K562 (cell line): ENCODE measurements at regions not wholly inside any gene's neighbourhood (a gene's known extent, or its start where the extent isn't known, plus 50 kb on each side); places are given as distances from the start of the nearest gene placed in this dataset.

Experiments used
- ATAC-seq: fragments of 200-7000 bp; cut with Tn5 transposase; 3 replicates; pipeline ENCODE4 v1.9.1; 2020; ENCODE audit warnings: moderate library complexity
- BruUV-seq: library from RNA; stranded (reverse); fragments of 400-500 nt; replicated peaks from 2 replicates; lab custom pipeline; 2021; lab: Mats Ljungman, UMichigan
- CTCF ChIA-PET: fragments of 300-600 bp; formaldehyde crosslinking; extraction: SDS; loops from one replicate; lab custom pipeline; 2021; ENCODE audit warnings: low intra/inter-chr PET ratio; lab: Yijun Ruan, JAX
- POLR2A ChIA-PET: fragments of 300-600, 350-650 bp; sonication (Branson Sonifier 250); formaldehyde crosslinking; extraction: SDS; loops from one replicate; lab custom pipeline; 2021; ENCODE audit warnings: antibody characterized with exemption, inconsistent platforms; lab: Yijun Ruan, JAX
- DNase-seq, 4 experiments: peaks; one replicate each; pipeline versions ENCODE4 v3.0.0 to v3.0.0-alpha.2; 2011 to 2018; ENCODE audit warnings: low spot score in 3 of 4, mixed read lengths in 3 of 4; ENCODE audit errors: extremely low read depth in 1 of 4
- FAIRE-seq: peaks from 2 replicates; lab custom pipeline; 2011; peaks lifted over from hg19 to GRCh38; lab: Jason Lieb, UNC
- H2AFZ ChIP-seq: 2 replicates; pipeline ENCODE4 v1.6.0; 2011; ENCODE audit warnings: low read depth, low read length, control low read depth, inconsistent platforms
- H3K27ac ChIP-seq: fragments of 200-600 bp; 3 replicates; pipeline ENCODE4 v1.8.0; 2011; ENCODE audit warnings: low read depth, mild to moderate bottlenecking, control low read depth, inconsistent platforms, low read length, moderate library complexity, mixed read lengths; ENCODE audit errors: extremely low read depth
- H3K27me3 ChIP-seq, 2 experiments: fragments of 300-600 bp in 1 of 2; 2 replicates in 1 of 2; 3 replicates in 1 of 2; pipeline versions ENCODE4 v1.6.0 to v1.8.0; 2011; ENCODE audit warnings: inconsistent platforms in 2 of 2, low read length in 2 of 2, mild to moderate bottlenecking in 1 of 2, mixed read lengths in 1 of 2, moderate library complexity in 1 of 2; ENCODE audit not compliant: control insufficient read depth in 2 of 2, insufficient read depth in 2 of 2
- H3K36me3 ChIP-seq: fragments of 300-600 bp; 3 replicates; pipeline ENCODE4 v1.8.0; 2011; ENCODE audit warnings: mild to moderate bottlenecking, low read length, inconsistent platforms; ENCODE audit not compliant: control insufficient read depth, insufficient read depth
- H3K4me1 ChIP-seq, 2 experiments: fragments of 200-600 bp in 1 of 2; replicated peaks in 1 of 2; 2 replicates in 1 of 2; 3 replicates in 1 of 2; pipeline versions ENCODE4 v1.5.1 to v1.8.0; 2011; ENCODE audit warnings: inconsistent platforms in 2 of 2, low read length in 2 of 2, mild to moderate bottlenecking in 1 of 2, mixed read lengths in 1 of 2, moderate library complexity in 1 of 2; ENCODE audit not compliant: control insufficient read depth in 2 of 2, insufficient read depth in 2 of 2
- H3K4me2 ChIP-seq: 2 replicates; pipeline ENCODE4 v1.6.1; 2011; ENCODE audit warnings: low read length, control low read depth, inconsistent platforms, mixed read lengths; ENCODE audit not compliant: insufficient read depth
- H3K4me3 ChIP-seq: fragments of 200-600 bp; sonication (generic), shearing (Covaris generic); 2 replicates; pipeline ENCODE4 v1.5.1; 2016; ENCODE audit warnings: control low read depth, inconsistent platforms
- H3K79me2 ChIP-seq: fragments of 200-600 bp; 3 replicates; pipeline ENCODE4 v1.8.0; 2011; ENCODE audit warnings: low read length, inconsistent platforms; ENCODE audit not compliant: control insufficient read depth, insufficient read depth
- H3K9ac ChIP-seq, 2 experiments: 2 replicates each; pipeline versions ENCODE4 v1.6.0 to v1.6.1; 2011; ENCODE audit warnings: low read depth in 2 of 2, low read length in 2 of 2, control low read depth in 1 of 2, inconsistent platforms in 1 of 2, mild to moderate bottlenecking in 1 of 2, mixed read lengths in 1 of 2; ENCODE audit not compliant: insufficient read depth in 1 of 2
- H3K9me1 ChIP-seq: one replicate; pipeline ENCODE4 v1.6.0; 2011; ENCODE audit warnings: inconsistent platforms, mild to moderate bottlenecking, low read length, moderate library complexity; ENCODE audit not compliant: control insufficient read depth, insufficient read depth
- H3K9me3 ChIP-seq: replicated peaks from 2 replicates; pipeline ENCODE4 v1.5.1; 2011; ENCODE audit warnings: low read depth, low read length, inconsistent platforms; ENCODE audit not compliant: control insufficient read depth, insufficient read depth
- H4K20me1 ChIP-seq: replicated peaks from 2 replicates; pipeline ENCODE4 v1.6.1; 2011; ENCODE audit warnings: low read length, inconsistent platforms, mixed read lengths; ENCODE audit not compliant: control insufficient read depth, insufficient read depth
- BRF1 ChIP-seq: IDR thresholded peaks from 3 replicates; pipeline ENCODE4 v1.6.1; 2011; ENCODE audit warnings: borderline replicate concordance, mild to moderate bottlenecking; ENCODE audit not compliant: insufficient read length; ENCODE audit errors: extremely low read depth
- DNMT1 ChIP-seq: fragments of 450-650 bp; IDR thresholded peaks from 2 replicates; pipeline ENCODE4 v1.6.1; 2016; ENCODE audit warnings: antibody characterized with exemption, mild to moderate bottlenecking
- FOXA1 ChIP-seq: fragments of 450-650 bp; IDR thresholded peaks from 2 replicates; pipeline ENCODE4 v1.6.1; 2016; ENCODE audit warnings: mild to moderate bottlenecking, borderline replicate concordance
- GATAD2B ChIP-seq: fragments of 450-650 bp; IDR thresholded peaks from 2 replicates; pipeline ENCODE4 v1.6.1; 2017; ENCODE audit warnings: mild to moderate bottlenecking, borderline replicate concordance
- HNRNPK ChIP-seq: fragments of 200-400 bp; formaldehyde crosslinking; IDR thresholded peaks from one replicate; pipeline ENCODE4 v1.6.1; 2018; ENCODE audit warnings: mild to moderate bottlenecking, low read depth, low read length; ENCODE audit not compliant: poor library complexity, severe bottlenecking
- PTBP1 ChIP-seq: fragments of 200-400 bp; formaldehyde crosslinking; IDR thresholded peaks from 2 replicates; pipeline ENCODE4 v1.6.1; 2017; ENCODE audit warnings: low read depth, low read length
- TSC22D4 ChIP-seq: fragments of 450-650 bp; IDR thresholded peaks from 2 replicates; pipeline ENCODE4 v1.6.1; 2016; ENCODE audit warnings: missing genetic modification characterization, missing biosample characterization, control low read depth
- ZC3H8 ChIP-seq: fragments of 450-650 bp; IDR thresholded peaks from 2 replicates; pipeline ENCODE4 v1.6.1; 2017
- ZNF23 ChIP-seq: fragments of 250-450 bp; sonication (Bioruptor Pico); IDR thresholded peaks from 2 replicates; pipeline ENCODE4 v1.4.0; 2020; ENCODE audit warnings: mild to moderate bottlenecking
- ZNF239 ChIP-seq: fragments of 250-450 bp; sonication (Bioruptor Pico); IDR thresholded peaks from 2 replicates; pipeline ENCODE4 v1.4.0; 2020; ENCODE audit warnings: mild to moderate bottlenecking
- ZSCAN29 ChIP-seq: fragments of 450-650 bp; IDR thresholded peaks from 2 replicates; pipeline ENCODE4 v1.6.1; 2017
- WGBS: fragments of 100-300 bp; shearing (Covaris generic); methylation state at CpG from one replicate; pipeline ENCODE4 v1.1.6; 2016; ENCODE audit warnings: low coverage, mixed read lengths; ENCODE audit not compliant: insufficient coverage; ENCODE audit errors: missing lambda C conversion rate; 5-methylcytosine and 5-hydroxymethylcytosine counted together
- in situ Hi-C: fragments of 300-500 bp; cut with MboI; formaldehyde crosslinking; loops from 4 replicates; pipeline ENCODE4 v1.15.0; 2018; ENCODE audit warnings: inconsistent platforms, mixed read lengths
- intact Hi-C: fragments of 100-400 bp; cut with micrococcal nuclease; formaldehyde crosslinking; loops from 2 replicates; pipeline ENCODE4 v1.14.2; 2022
- TF ChIP-seq, protein P1 (sequence below): fragments of 250-450 bp; sonication (Bioruptor Pico); IDR thresholded peaks from 2 replicates; pipeline ENCODE4 v1.8.0; 2022; ENCODE audit warnings: inconsistent platforms
- TF ChIP-seq, protein P2 (sequence below): fragments of 250-450 bp; sonication (Bioruptor Pico); IDR thresholded peaks from 2 replicates; pipeline ENCODE4 v1.4.0; 2020; ENCODE audit warnings: mild to moderate bottlenecking, moderate library complexity
- TF ChIP-seq, protein P3 (sequence below): fragments of 250-450 bp; sonication (Bioruptor Pico); IDR thresholded peaks from 2 replicates; pipeline ENCODE4 v1.4.0; 2020; ENCODE audit warnings: borderline replicate concordance

DNA sequence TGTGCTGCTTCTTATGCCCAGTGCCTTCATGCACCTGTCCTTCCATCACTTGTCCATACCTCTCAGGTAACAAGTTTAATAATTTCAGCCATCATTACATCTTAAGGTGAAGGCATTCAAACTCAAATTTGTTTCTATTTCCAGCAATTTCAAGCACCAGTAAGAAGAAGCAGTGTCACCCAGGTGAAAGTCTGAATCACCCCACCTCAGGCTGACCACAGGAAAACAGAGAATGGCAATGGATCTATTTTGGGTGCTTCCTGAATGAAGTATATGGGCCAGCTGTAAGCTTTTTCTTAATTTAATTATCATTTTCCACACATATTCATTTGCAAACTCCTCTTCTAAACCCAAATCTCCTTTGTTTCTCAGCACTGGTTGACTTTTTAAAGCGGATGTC, 372.7 kb upstream of the SOX11 start:
- Histone ChIP-seq H3K27ac (no peak overlapping the region), H3K4me1 (no peaks in the 10 kb centered on the region), H3K36me3 (no peaks in the 10 kb centered on the region), H2AFZ (no peak overlapping the region), H3K27me3 (no peaks in the 10 kb centered on the region), H3K9me1 (no peaks in the 10 kb centered on the region), H3K4me3 (no peak overlapping the region), H3K9ac (no peak overlapping the region), H3K4me2 (no peak overlapping the region), H3K79me2 (no peaks in the 10 kb centered on the region), H4K20me1 (no peaks in the 10 kb centered on the region), H3K9me3 (no peaks in the 10 kb centered on the region; the same call in 1 of the 2 replicates)
- TF ChIP-seq BRF1 (no peak), GATAD2B (no peak), ZNF23 (CRISPR knock-in tag) (no peak), PTBP1 (no peak), HNRNPK (no peak), ZSCAN29 (no peak), FOXA1 (no peak), ZNF239 (CRISPR knock-in tag) (no peak), ZC3H8 (no peak), DNMT1 (no peak), TSC22D4 (tag) (no peak)
- TF ChIP-seq, protein P1, sequence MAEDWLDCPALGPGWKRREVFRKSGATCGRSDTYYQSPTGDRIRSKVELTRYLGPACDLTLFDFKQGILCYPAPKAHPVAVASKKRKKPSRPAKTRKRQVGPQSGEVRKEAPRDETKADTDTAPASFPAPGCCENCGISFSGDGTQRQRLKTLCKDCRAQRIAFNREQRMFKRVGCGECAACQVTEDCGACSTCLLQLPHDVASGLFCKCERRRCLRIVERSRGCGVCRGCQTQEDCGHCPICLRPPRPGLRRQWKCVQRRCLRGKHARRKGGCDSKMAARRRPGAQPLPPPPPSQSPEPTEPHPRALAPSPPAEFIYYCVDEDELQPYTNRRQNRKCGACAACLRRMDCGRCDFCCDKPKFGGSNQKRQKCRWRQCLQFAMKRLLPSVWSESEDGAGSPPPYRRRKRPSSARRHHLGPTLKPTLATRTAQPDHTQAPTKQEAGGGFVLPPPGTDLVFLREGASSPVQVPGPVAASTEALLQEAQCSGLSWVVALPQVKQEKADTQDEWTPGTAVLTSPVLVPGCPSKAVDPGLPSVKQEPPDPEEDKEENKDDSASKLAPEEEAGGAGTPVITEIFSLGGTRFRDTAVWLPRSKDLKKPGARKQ = no peak
- TF ChIP-seq, protein P2, sequence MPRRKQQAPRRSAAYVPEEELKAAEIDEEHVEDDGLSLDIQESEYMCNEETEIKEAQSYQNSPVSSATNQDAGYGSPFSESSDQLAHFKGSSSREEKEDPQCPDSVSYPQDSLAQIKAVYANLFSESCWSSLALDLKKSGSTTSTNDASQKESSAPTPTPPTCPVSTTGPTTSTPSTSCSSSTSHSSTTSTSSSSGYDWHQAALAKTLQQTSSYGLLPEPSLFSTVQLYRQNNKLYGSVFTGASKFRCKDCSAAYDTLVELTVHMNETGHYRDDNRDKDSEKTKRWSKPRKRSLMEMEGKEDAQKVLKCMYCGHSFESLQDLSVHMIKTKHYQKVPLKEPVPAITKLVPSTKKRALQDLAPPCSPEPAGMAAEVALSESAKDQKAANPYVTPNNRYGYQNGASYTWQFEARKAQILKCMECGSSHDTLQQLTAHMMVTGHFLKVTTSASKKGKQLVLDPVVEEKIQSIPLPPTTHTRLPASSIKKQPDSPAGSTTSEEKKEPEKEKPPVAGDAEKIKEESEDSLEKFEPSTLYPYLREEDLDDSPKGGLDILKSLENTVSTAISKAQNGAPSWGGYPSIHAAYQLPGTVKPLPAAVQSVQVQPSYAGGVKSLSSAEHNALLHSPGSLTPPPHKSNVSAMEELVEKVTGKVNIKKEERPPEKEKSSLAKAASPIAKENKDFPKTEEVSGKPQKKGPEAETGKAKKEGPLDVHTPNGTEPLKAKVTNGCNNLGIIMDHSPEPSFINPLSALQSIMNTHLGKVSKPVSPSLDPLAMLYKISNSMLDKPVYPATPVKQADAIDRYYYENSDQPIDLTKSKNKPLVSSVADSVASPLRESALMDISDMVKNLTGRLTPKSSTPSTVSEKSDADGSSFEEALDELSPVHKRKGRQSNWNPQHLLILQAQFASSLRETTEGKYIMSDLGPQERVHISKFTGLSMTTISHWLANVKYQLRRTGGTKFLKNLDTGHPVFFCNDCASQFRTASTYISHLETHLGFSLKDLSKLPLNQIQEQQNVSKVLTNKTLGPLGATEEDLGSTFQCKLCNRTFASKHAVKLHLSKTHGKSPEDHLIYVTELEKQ (CRISPR knock-in tag) = no peak
- TF ChIP-seq, protein P3, sequence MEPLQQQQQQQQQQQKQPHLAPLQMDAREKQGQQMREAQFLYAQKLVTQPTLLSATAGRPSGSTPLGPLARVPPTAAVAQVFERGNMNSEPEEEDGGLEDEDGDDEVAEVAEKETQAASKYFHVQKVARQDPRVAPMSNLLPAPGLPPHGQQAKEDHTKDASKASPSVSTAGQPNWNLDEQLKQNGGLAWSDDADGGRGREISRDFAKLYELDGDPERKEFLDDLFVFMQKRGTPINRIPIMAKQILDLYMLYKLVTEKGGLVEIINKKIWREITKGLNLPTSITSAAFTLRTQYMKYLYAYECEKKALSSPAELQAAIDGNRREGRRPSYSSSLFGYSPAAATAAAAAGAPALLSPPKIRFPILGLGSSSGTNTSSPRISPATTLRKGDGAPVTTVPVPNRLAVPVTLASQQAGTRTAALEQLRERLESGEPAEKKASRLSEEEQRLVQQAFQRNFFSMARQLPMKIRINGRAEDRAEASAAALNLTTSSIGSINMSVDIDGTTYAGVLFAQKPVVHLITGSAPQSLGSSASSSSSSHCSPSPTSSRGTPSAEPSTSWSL (CRISPR knock-in tag) = no peak
- in situ Hi-C loops (no loop called here), intact Hi-C loops (no loop called here)
- FAIRE-seq (no peak), ATAC-seq (no peak), DNase-seq (no peak)
- ChIA-PET POLR2A (no interaction called here), CTCF (no interaction called here)
- 0% methylated on average over 1 of the region's 1 CpG for WGBS
- no TSS peak for BruUV-seq
